Caco-2 (cell line): ENCODE measurements at regions not wholly inside any gene's neighbourhood (a gene's known extent, or its start where the extent isn't known, plus 50 kb on each side); places are given as distances from the start of the nearest gene placed in this dataset.

Source experiments
- BruUV-seq: library from RNA; stranded (reverse); fragments of 400-500 nt; replicated peaks from 2 replicates; lab custom pipeline; 2021; lab: Mats Ljungman, UMichigan
- CTCF ChIA-PET: fragments of 300-600 bp; sonication (Branson Sonifier 250); formaldehyde crosslinking; loops from one replicate; lab custom pipeline; 2022; ENCODE audit warnings: antibody characterized with exemption; lab: Charles Lee
- POLR2A ChIA-PET: fragments of 300-600 bp; sonication (Branson Sonifier 250); formaldehyde crosslinking; loops from one replicate; lab custom pipeline; 2022; ENCODE audit warnings: antibody characterized with exemption; lab: Charles Lee
- DNase-seq, 2 experiments: peaks; one replicate each; pipeline versions ENCODE4 v3.0.0 to v3.0.0-alpha.2; 2020 to 2022
- H3K27me3 ChIP-seq: replicated peaks from 2 replicates; pipeline ENCODE4 v1.6.0; 2011; ENCODE audit warnings: low read length; ENCODE audit not compliant: control insufficient read depth, insufficient read depth
- H3K36me3 ChIP-seq: 2 replicates; pipeline ENCODE4 v1.5.1; 2011; ENCODE audit warnings: low read length; ENCODE audit not compliant: control insufficient read depth, insufficient read depth
- H3K4me1 ChIP-seq: fragments of 250-450 bp; sonication (Bioruptor Pico); 2 replicates; pipeline ENCODE4 v1.5.1; 2020; ENCODE audit warnings: mild to moderate bottlenecking
- H3K4me3 ChIP-seq: 2 replicates; pipeline ENCODE4 v1.5.1; 2011; ENCODE audit warnings: low read depth, mild to moderate bottlenecking, control low read depth, low read length
- H3K9me3 ChIP-seq: fragments of 250-450 bp; sonication (Bioruptor Pico); 2 replicates; pipeline ENCODE4 v1.5.1; 2020; ENCODE audit warnings: mild to moderate bottlenecking, moderate library complexity
- H3K27ac Mint-ChIP-seq: one replicate; pipeline ENCODE4 v1.8.0; 2022; ENCODE audit warnings: mixed read lengths; ENCODE audit not compliant: unreplicated experiment
- H3K27me3 Mint-ChIP-seq: one replicate; pipeline ENCODE4 v1.8.0; 2022; ENCODE audit warnings: mixed read lengths; ENCODE audit not compliant: insufficient read depth, unreplicated experiment
- H3K36me3 Mint-ChIP-seq: one replicate; pipeline ENCODE4 v1.8.0; 2022; ENCODE audit warnings: mild to moderate bottlenecking, mixed read lengths; ENCODE audit not compliant: insufficient read depth, unreplicated experiment
- H3K4me1 Mint-ChIP-seq: one replicate; pipeline ENCODE4 v1.8.0; 2022; ENCODE audit warnings: low read depth, mixed read lengths; ENCODE audit not compliant: unreplicated experiment
- H3K4me3 Mint-ChIP-seq: one replicate; pipeline ENCODE4 v1.8.0; 2022; ENCODE audit warnings: mild to moderate bottlenecking, moderate library complexity, mixed read lengths; ENCODE audit not compliant: unreplicated experiment
- H3K9me3 Mint-ChIP-seq: one replicate; pipeline ENCODE4 v1.8.0; 2022; ENCODE audit warnings: mixed read lengths; ENCODE audit not compliant: unreplicated experiment
- intact Hi-C: fragments of 100-400 bp; cut with micrococcal nuclease; formaldehyde crosslinking; loops from one replicate; pipeline ENCODE4 v1.10.0; 2022; ENCODE audit not compliant: unreplicated experiment
- TF ChIP-seq, protein P1 (sequence below), 2 experiments: fragments of 200-600 bp in 1 of 2; IDR thresholded peaks; 1 replicate in 1 of 2; 2 replicates in 1 of 2; pipeline versions ENCODE4 v1.5.1 to v1.8.0; 2011 to 2022; ENCODE audit warnings: antibody characterized with exemption in 1 of 2, control low read depth in 1 of 2, inconsistent platforms in 1 of 2, low read depth in 1 of 2, low read length in 1 of 2, mild to moderate bottlenecking in 1 of 2, moderate library complexity in 1 of 2; ENCODE audit not compliant: insufficient read depth in 1 of 2, severe bottlenecking in 1 of 2, unreplicated experiment in 1 of 2

DNA sequence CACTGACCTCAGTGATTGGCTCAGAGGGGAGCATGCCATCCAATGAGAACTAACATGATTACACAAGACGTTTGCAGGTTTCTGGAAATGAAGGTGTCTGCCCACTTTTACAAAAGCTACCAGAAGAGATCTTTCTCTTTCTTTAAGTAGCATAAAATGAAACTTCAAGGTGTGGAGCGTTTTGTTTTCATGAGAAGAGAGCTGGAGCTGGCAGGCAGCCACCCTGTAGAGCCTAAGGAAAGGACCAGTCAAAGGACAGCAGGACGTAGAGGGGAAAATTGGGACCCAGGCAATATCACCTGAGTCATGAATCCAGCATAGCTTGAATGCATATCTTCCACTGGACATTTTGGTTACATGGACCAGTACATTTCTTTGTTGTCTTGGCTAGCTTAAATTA is 331.0 kb downstream of the EPHA4 start:
- POLR2A ChIA-PET = no interaction called here

DNA sequence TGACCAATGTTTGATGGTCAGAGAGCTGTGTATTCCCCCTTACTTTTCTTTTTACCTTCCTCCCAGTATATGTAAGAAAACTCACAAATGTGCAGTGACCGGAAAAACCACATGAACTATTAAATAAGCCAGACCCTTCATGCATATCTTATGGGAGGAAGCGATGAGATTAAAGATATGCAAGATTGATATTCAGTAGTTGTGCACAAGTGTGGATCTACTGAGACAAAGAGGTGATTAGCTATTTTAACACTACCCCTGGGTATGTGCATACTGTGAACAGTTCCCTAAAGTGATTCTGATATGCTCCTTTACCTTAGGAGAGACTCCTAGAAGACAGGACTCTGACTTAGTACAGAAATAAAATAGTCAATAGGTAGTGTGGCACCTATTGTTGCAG is 328.3 kb downstream of the EPHA4 start:
- Histone ChIP-seq H3K9me3 (no peaks in the 10 kb centered on the region), H3K4me1 (no peaks in the 10 kb centered on the region), H3K4me3 (no peak overlapping the region), H3K36me3 (no peaks in the 10 kb centered on the region), H3K27me3 (no peaks in the 10 kb centered on the region)
- ChIA-PET CTCF (no interaction called here), POLR2A (no interaction called here)
- no TSS peak for BruUV-seq
- no peak overlapping the region for H3K4me3 Mint-ChIP-seq
- TF ChIP-seq, protein P1, sequence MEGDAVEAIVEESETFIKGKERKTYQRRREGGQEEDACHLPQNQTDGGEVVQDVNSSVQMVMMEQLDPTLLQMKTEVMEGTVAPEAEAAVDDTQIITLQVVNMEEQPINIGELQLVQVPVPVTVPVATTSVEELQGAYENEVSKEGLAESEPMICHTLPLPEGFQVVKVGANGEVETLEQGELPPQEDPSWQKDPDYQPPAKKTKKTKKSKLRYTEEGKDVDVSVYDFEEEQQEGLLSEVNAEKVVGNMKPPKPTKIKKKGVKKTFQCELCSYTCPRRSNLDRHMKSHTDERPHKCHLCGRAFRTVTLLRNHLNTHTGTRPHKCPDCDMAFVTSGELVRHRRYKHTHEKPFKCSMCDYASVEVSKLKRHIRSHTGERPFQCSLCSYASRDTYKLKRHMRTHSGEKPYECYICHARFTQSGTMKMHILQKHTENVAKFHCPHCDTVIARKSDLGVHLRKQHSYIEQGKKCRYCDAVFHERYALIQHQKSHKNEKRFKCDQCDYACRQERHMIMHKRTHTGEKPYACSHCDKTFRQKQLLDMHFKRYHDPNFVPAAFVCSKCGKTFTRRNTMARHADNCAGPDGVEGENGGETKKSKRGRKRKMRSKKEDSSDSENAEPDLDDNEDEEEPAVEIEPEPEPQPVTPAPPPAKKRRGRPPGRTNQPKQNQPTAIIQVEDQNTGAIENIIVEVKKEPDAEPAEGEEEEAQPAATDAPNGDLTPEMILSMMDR (IDR thresholded peaks at IDR 0.05; ENCODE audit: insufficient read depth in 1 of 2, low read depth in 1 of 2, low read length in 1 of 2, severe bottlenecking in 1 of 2, unreplicated experiment in 1 of 2) = no peak
- no peak for DNase-seq
- H3K27me3 Mint-ChIP-seq = no peaks in the 10 kb centered on the region
- H3K27ac Mint-ChIP-seq = no peak overlapping the region
- H3K4me1 Mint-ChIP-seq = no peaks in the 10 kb centered on the region
- no peaks in the 10 kb centered on the region for H3K9me3 Mint-ChIP-seq
- intact Hi-C loops = no loop called here
- H3K36me3 Mint-ChIP-seq = no peaks in the 10 kb centered on the region

More for the DNA sequence above, 331.0 kb downstream of the EPHA4 start:
- intact Hi-C loops = no loop called here
- CTCF ChIA-PET = no interaction called here
- Mint-ChIP-seq H3K4me3 (no peak overlapping the region), H3K36me3 (no peaks in the 10 kb centered on the region), H3K4me1 (no peaks in the 10 kb centered on the region), H3K9me3 (no peaks in the 10 kb centered on the region), H3K27me3 (no peaks in the 10 kb centered on the region), H3K27ac (no peak overlapping the region)
- BruUV-seq = no TSS peak
- H3K27me3 ChIP-seq = no peaks in the 10 kb centered on the region
- no peaks in the 10 kb centered on the region for H3K9me3 ChIP-seq
- TF ChIP-seq, protein P1 (IDR thresholded peaks at IDR 0.05; ENCODE audit: insufficient read depth in 1 of 2, low read depth in 1 of 2, low read length in 1 of 2, severe bottlenecking in 1 of 2, unreplicated experiment in 1 of 2) = no peak
- H3K36me3 ChIP-seq = no peaks in the 10 kb centered on the region
- H3K4me3 ChIP-seq = no peak overlapping the region
- no peaks in the 10 kb centered on the region for H3K4me1 ChIP-seq
- no peak for DNase-seq

DNA sequence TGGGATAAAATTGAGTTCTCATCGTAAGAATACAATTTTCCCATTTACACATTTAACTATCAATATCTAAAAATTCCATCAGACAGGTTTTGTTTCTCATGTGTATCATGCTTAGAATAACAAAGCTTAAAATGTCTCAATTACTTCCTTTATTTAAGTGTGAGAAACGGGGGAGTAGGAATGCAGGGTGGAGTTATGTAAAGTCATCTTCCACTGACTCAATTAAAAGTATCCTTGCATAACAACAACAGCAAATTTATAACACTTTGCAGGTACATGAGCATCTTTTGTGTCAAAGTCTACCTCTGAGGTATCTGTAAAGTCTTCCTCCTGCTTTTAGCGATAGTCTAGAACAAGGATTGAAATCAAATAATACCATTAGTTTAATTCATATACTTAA is 327.1 kb downstream of the EPHA4 start:
- no peaks in the 10 kb centered on the region for H3K4me1 Mint-ChIP-seq
- no peaks in the 10 kb centered on the region for H3K27me3 ChIP-seq
- no peak overlapping the region for H3K4me3 ChIP-seq
- H3K27me3 Mint-ChIP-seq = no peaks in the 10 kb centered on the region
- CTCF ChIA-PET = no interaction called here
- no peaks in the 10 kb centered on the region for H3K36me3 Mint-ChIP-seq
- POLR2A ChIA-PET = no interaction called here
- no peak for DNase-seq
- peaks cover 3% of the 10 kb centered on the region; the same call in 1 of the 2 replicates for H3K9me3 ChIP-seq
- intact Hi-C loops = no loop called here
- no peaks in the 10 kb centered on the region for H3K36me3 ChIP-seq
- H3K4me1 ChIP-seq = no peaks in the 10 kb centered on the region
- no peak overlapping the region for H3K27ac Mint-ChIP-seq
- TF ChIP-seq, protein P1 (IDR thresholded peaks at IDR 0.05; ENCODE audit: insufficient read depth in 1 of 2, low read depth in 1 of 2, low read length in 1 of 2, severe bottlenecking in 1 of 2, unreplicated experiment in 1 of 2) = no peak
- no peak overlapping the region for H3K4me3 Mint-ChIP-seq
- H3K9me3 Mint-ChIP-seq = no peaks in the 10 kb centered on the region
- BruUV-seq = no TSS peak
